ENCODE measurements at regions not wholly inside any gene's neighbourhood (a gene's known extent, or its start where the extent isn't known, plus 50 kb on each side); places are given as distances from the start of the nearest gene placed in this dataset.

GRCh38 chr7:142407939-142408570 is 150.2 kb upstream of the PRSS58 start:
- intact Hi-C loops (cut with micrococcal nuclease) (no loop called here), dilution Hi-C loops (cut with HindIII; ENCODE audit: low sequenced_read_pairs, unreplicated experiment) (no loop called here), in situ Hi-C loops (cut with MboI; ENCODE audit: low sequenced_read_pairs) (no loop called here)
- Histone ChIP-seq H3K56ac (ENCODE audit: extremely low read depth, insufficient read depth, low read length) (no peak overlapping the region), H3K9me3 (ENCODE audit: control insufficient read depth, insufficient read depth, low read length) (no peaks in the 10 kb centered on the region), H3K4me2 (ENCODE audit: low read depth, low read length) (peak overlapping the region; percentile 79), H2BK20ac (ENCODE audit: low read depth, low read length) (0 out of 2 replicates have a peak overlapping the region, but pooled peaks have one; percentile 9), H3K4ac (ENCODE audit: low read depth, low read length) (peak overlapping the region; percentile 36; the same call in 1 of the 2 replicates), H2BK120ac (ENCODE audit: low read depth, low read length) (peak overlapping the region; percentile 27; the same call in 1 of the 2 replicates), H4K5ac (ENCODE audit: low read depth, low read length) (peak overlapping the region; percentile 19; the same call in 1 of the 2 replicates), H2AFZ (replicated peaks; ENCODE audit: low read length, poor library complexity) (peak overlapping the region; percentile 60), H3K4me3 (ENCODE audit: insufficient read depth, low read depth, low read length) (peak overlapping the region; percentile 20; the same call in 1 of the 2 replicates), H3K4me1 (ENCODE audit: control insufficient read depth, insufficient read depth, low read length) (no peaks in the 10 kb centered on the region; the same call in 1 of the 2 replicates), H2BK15ac (ENCODE audit: low read depth, low read length) (no peak overlapping the region), H3K18ac (ENCODE audit: low read depth, low read length) (no peak overlapping the region), H2AK5ac (ENCODE audit: low read depth, low read length) (no peak overlapping the region), H4K20me1 (ENCODE audit: insufficient read depth, low read length) (no peaks in the 10 kb centered on the region), H3K79me1 (ENCODE audit: low read depth in 1 of 2, low read length in 2 of 2) (no peaks in the 10 kb centered on the region), H3K9ac (ENCODE audit: low read depth, low read length) (0 out of 2 replicates have a peak overlapping the region, but pooled peaks have one; percentile 42), H4K91ac (ENCODE audit: insufficient read depth, low read depth, low read length) (no peak overlapping the region), H4K8ac (ENCODE audit: low read depth in 2 of 2, low read length in 2 of 2) (peak overlapping the region; percentile 20 to 64; a peak in 2 of 4 replicates), H3K27ac (ENCODE audit: insufficient read depth, low read length) (peak overlapping the region; percentile 11; the same call in 1 of the 2 replicates), H3K9me1 (ENCODE audit: insufficient read depth, low read length) (no peaks in the 10 kb centered on the region), H3K14ac (replicated peaks; ENCODE audit: low read depth, low read length) (peak overlapping the region; percentile 44; the same call in 1 of the 2 replicates), H2AK9ac (replicated peaks; ENCODE audit: low read depth, low read length, poor library complexity) (no peak overlapping the region), H3K23ac (ENCODE audit: low read depth, low read length) (no peak overlapping the region), H3K36me3 (ENCODE audit: control insufficient read depth, insufficient read depth, low read length) (no peaks in the 10 kb centered on the region), H2BK5ac (ENCODE audit: low read depth, low read length, poor library complexity, severe bottlenecking) (no peak overlapping the region), H3K27me3 (ENCODE audit: control insufficient read depth, insufficient read depth, low read length) (no peaks in the 10 kb centered on the region; the same call in none of the 2 replicates)
- no TSS peak for BruUV-seq (replicated peaks)
- TF ChIP-seq FOS (IDR thresholded peaks at IDR 0.05; ENCODE audit: low read depth, low read length), result no peak
- no peak for TF ChIP-seq BHLHE40 (IDR thresholded peaks at IDR 0.05; ENCODE audit: low read depth, low read length)
- no peak for TF ChIP-seq POLR2A (IDR thresholded peaks at IDR 0.05; ENCODE audit: low read depth, low read length)
- no peak for TF ChIP-seq SMC3 (IDR thresholded peaks at IDR 0.05; ENCODE audit: low read depth, low read length)
- TF ChIP-seq RFX5 (IDR thresholded peaks at IDR 0.05; ENCODE audit: low read depth, low read length), result no peak
- no peak for TF ChIP-seq MXI1 (IDR thresholded peaks at IDR 0.05; ENCODE audit: borderline replicate concordance, low read depth, low read length)
- TF ChIP-seq, protein P1, sequence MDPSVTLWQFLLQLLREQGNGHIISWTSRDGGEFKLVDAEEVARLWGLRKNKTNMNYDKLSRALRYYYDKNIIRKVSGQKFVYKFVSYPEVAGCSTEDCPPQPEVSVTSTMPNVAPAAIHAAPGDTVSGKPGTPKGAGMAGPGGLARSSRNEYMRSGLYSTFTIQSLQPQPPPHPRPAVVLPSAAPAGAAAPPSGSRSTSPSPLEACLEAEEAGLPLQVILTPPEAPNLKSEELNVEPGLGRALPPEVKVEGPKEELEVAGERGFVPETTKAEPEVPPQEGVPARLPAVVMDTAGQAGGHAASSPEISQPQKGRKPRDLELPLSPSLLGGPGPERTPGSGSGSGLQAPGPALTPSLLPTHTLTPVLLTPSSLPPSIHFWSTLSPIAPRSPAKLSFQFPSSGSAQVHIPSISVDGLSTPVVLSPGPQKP (IDR thresholded peaks at IDR 0.05; ENCODE audit: borderline replicate concordance, low read depth, low read length), result no peak
- no peak for TF ChIP-seq MAZ (IDR thresholded peaks at IDR 0.05; ENCODE audit: borderline replicate concordance, low read depth, low read length)
- ATAC-seq (ENCODE audit: low read depth) (peak; percentile 65), DNase-seq (no peak)
- CTCF ChIA-PET, result interaction anchor here (0.5 to 1.5 kb wide), 4 partner anchors 13 to 127 kb away, joined by 3 to 5 read pairs (median 4); no protein-coding TSS in a partner anchor
- POLR2A ChIA-PET (ENCODE audit: unreplicated experiment), result no interaction called here
- WGBS, 2 experiments (ENCODE audit: extremely low coverage in 2 of 2, insufficient read length in 1 of 2), result no CpG with 5 or more reads among the region's 8 CpGs
